ENCODE measurements at regions not wholly inside any gene's neighbourhood (a gene's known extent, or its start where the extent isn't known, plus 50 kb on each side); places are given as distances from the start of the nearest gene placed in this dataset.

DNA sequence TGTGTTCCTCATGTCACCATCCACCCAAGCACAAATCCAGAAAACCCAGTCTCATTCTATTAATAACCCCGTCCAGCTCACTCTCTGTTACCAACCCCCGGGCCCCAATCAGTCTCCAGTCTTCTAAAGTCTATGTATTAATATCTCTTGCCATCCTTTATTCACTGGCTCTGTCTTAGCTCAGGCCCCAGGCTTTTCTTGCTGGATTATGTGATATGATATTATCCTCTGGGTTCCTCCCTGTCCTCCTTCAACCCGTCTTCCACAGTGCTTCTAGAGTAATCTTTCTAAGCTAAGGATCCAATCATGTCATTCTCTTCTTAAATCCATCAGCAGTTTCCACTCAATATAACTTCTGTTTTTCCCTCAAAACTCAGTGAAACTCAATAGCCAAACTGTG is 240.5 kb upstream of the OSR1 start:
- H3K27ac Mint-ChIP-seq: no peak overlapping the region
- TF ChIP-seq, protein P1, sequence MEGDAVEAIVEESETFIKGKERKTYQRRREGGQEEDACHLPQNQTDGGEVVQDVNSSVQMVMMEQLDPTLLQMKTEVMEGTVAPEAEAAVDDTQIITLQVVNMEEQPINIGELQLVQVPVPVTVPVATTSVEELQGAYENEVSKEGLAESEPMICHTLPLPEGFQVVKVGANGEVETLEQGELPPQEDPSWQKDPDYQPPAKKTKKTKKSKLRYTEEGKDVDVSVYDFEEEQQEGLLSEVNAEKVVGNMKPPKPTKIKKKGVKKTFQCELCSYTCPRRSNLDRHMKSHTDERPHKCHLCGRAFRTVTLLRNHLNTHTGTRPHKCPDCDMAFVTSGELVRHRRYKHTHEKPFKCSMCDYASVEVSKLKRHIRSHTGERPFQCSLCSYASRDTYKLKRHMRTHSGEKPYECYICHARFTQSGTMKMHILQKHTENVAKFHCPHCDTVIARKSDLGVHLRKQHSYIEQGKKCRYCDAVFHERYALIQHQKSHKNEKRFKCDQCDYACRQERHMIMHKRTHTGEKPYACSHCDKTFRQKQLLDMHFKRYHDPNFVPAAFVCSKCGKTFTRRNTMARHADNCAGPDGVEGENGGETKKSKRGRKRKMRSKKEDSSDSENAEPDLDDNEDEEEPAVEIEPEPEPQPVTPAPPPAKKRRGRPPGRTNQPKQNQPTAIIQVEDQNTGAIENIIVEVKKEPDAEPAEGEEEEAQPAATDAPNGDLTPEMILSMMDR (conservative IDR thresholded peaks at IDR 0.05): no peak
- no peak for DNase-seq
- H3K9me3 Mint-ChIP-seq: peaks cover 2% of the 10 kb centered on the region
- no peaks in the 10 kb centered on the region for H3K36me3 ChIP-seq (ENCODE audit: control insufficient read depth, insufficient read depth, low read length)
- no peak overlapping the region for H3K4me3 ChIP-seq (ENCODE audit: low read length)
- H3K4me1 Mint-ChIP-seq: peaks cover 21% of the 10 kb centered on the region
- no peak overlapping the region for H3K4me3 Mint-ChIP-seq
- H3K9me3 ChIP-seq (ENCODE audit: control insufficient read depth, low read length): no peaks in the 10 kb centered on the region
- peaks cover 13% of the 10 kb centered on the region for H3K27me3 Mint-ChIP-seq (ENCODE audit: insufficient read depth)
- H3K27ac ChIP-seq (ENCODE audit: low read depth, low read length): no peak overlapping the region
- peaks cover 5% of the 10 kb centered on the region for H3K4me1 ChIP-seq (ENCODE audit: control insufficient read depth, insufficient read depth, low read length)
- H3K27me3 ChIP-seq (ENCODE audit: control insufficient read depth, insufficient read depth, low read length, poor library complexity, severe bottlenecking): peaks cover 10% of the 10 kb centered on the region
- no peak overlapping the region for H3K9ac ChIP-seq (ENCODE audit: extremely low read depth, low read length, poor library complexity, severe bottlenecking)
- WGBS, 2 experiments (ENCODE audit: insufficient coverage in 1 of 2, insufficient read length in 1 of 2): 89 to 100% methylated on average over 3 of the region's 3 CpGs
- H3K36me3 Mint-ChIP-seq (ENCODE audit: low read depth): no peaks in the 10 kb centered on the region

DNA sequence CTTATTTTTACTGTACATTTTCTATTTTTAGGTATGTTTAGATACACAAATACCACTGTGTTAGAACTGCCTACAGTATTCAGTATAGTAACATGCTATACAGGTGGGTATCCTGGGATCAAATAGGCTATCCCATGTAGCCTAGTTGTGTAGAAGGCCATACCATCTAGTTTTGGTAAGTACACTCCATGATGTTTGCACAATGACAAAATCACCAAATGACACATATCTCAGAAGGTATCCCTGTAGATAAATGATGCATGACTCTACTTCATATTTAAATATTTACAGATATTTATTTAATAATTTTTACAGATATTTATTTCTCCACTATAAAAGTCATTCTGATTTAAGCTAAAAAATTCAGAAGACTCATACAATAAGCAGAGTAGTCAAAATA is 233.8 kb upstream of the OSR1 start:
- no peak for DNase-seq
- TF ChIP-seq, protein P1 (conservative IDR thresholded peaks at IDR 0.05): no peak
- Histone ChIP-seq H3K27ac (ENCODE audit: low read depth, low read length) (no peak overlapping the region), H3K27me3 (ENCODE audit: control insufficient read depth, insufficient read depth, low read length, poor library complexity, severe bottlenecking) (no peaks in the 10 kb centered on the region), H3K9me3 (ENCODE audit: control insufficient read depth, low read length) (no peaks in the 10 kb centered on the region), H3K36me3 (ENCODE audit: control insufficient read depth, insufficient read depth, low read length) (no peaks in the 10 kb centered on the region), H3K4me3 (ENCODE audit: low read length) (no peak overlapping the region), H3K9ac (ENCODE audit: extremely low read depth, low read length, poor library complexity, severe bottlenecking) (no peak overlapping the region), H3K4me1 (ENCODE audit: control insufficient read depth, insufficient read depth, low read length) (peaks cover 2% of the 10 kb centered on the region)
- H3K4me1 Mint-ChIP-seq: peaks cover 1% of the 10 kb centered on the region
- no peaks in the 10 kb centered on the region for H3K9me3 Mint-ChIP-seq
- H3K4me3 Mint-ChIP-seq: no peak overlapping the region
- H3K36me3 Mint-ChIP-seq (ENCODE audit: low read depth): no peaks in the 10 kb centered on the region
- H3K27me3 Mint-ChIP-seq (ENCODE audit: insufficient read depth): peaks cover 4% of the 10 kb centered on the region
- H3K27ac Mint-ChIP-seq: no peak overlapping the region

DNA sequence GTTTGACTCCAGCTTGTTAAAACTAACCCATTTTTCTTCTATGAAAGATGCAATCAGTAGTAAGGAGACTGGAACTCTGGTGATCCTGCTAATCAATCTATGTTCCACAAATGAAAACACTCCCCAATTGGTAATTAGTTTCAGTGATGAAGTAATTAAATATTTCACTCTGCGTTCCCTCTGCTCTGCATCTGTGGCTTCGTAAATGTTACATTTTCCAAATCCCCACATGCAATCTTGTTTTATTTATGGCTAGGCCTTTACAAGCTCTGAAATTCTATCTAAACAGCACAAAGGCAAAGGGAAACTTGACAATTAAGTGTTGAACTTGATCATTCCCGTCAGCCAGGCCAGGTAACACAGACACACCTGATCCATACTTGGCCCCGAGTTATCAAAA is 231.4 kb upstream of the OSR1 start:
- no peak overlapping the region for H3K9ac ChIP-seq (ENCODE audit: extremely low read depth, low read length, poor library complexity, severe bottlenecking)
- DNase-seq: no peak
- no peaks in the 10 kb centered on the region for H3K4me1 ChIP-seq (ENCODE audit: control insufficient read depth, insufficient read depth, low read length)
- no peaks in the 10 kb centered on the region for H3K36me3 Mint-ChIP-seq (ENCODE audit: low read depth)
- H3K27me3 Mint-ChIP-seq (ENCODE audit: insufficient read depth): no peaks in the 10 kb centered on the region
- H3K36me3 ChIP-seq (ENCODE audit: control insufficient read depth, insufficient read depth, low read length): no peaks in the 10 kb centered on the region
- WGBS, 2 experiments (ENCODE audit: insufficient coverage in 1 of 2, insufficient read length in 1 of 2): 93 to 100% methylated on average over 2 to 4 of the region's 4 CpGs
- peaks cover 3% of the 10 kb centered on the region for H3K9me3 Mint-ChIP-seq
- no peak overlapping the region for H3K27ac Mint-ChIP-seq
- H3K4me3 ChIP-seq (ENCODE audit: low read length): no peak overlapping the region
- H3K27me3 ChIP-seq (ENCODE audit: control insufficient read depth, insufficient read depth, low read length, poor library complexity, severe bottlenecking): no peaks in the 10 kb centered on the region
- H3K9me3 ChIP-seq (ENCODE audit: control insufficient read depth, low read length): no peaks in the 10 kb centered on the region
- TF ChIP-seq, protein P1 (conservative IDR thresholded peaks at IDR 0.05): no peak
- H3K4me3 Mint-ChIP-seq: no peak overlapping the region
- H3K4me1 Mint-ChIP-seq: no peaks in the 10 kb centered on the region
- H3K27ac ChIP-seq (ENCODE audit: low read depth, low read length): no peak overlapping the region
